GM23338 (cell line): ENCODE measurements at regions not wholly inside any gene's neighbourhood (a gene's known extent, or its start where the extent isn't known, plus 50 kb on each side); places are given as distances from the start of the nearest gene placed in this dataset.

Experiments
- ATAC-seq: fragments of 200-7000 bp; cut with Tn5 transposase; 3 replicates; pipeline ENCODE4 v1.9.1; 2020
- DNase-seq: peaks from one replicate; pipeline ENCODE4 v3.0.0-alpha.2; 2015; ENCODE audit warnings: low spot score
- H2AFZ ChIP-seq: fragments of 200-600 bp; sonication (generic); 2 replicates; pipeline ENCODE4 v1.8.0; 2016; ENCODE audit warnings: antibody characterized with exemption, mild to moderate bottlenecking, moderate library complexity
- H3F3A ChIP-seq: fragments of 200-600 bp; sonication (generic); replicated peaks from 2 replicates; pipeline ENCODE4 v1.8.0; 2017; ENCODE audit warnings: antibody characterized with exemption, mixed run types, low read depth
- H3K27ac ChIP-seq: fragments of 200-600 bp; sonication (generic); 2 replicates; pipeline ENCODE4 v1.6.1; 2016; ENCODE audit warnings: low read depth
- H3K27me3 ChIP-seq: fragments of 200-600 bp; sonication (generic); 2 replicates; pipeline ENCODE4 v1.8.0; 2016; ENCODE audit warnings: mild to moderate bottlenecking, mixed run types, moderate library complexity; ENCODE audit not compliant: insufficient read depth
- H3K36me3 ChIP-seq: fragments of 200-600 bp; sonication (generic); 2 replicates; pipeline ENCODE4 v1.8.0; 2016; ENCODE audit warnings: mild to moderate bottlenecking; ENCODE audit not compliant: insufficient read depth
- H3K4me1 ChIP-seq: fragments of 200-600 bp; sonication (generic); 2 replicates; pipeline ENCODE4 v1.8.0; 2016; ENCODE audit warnings: mild to moderate bottlenecking, moderate library complexity; ENCODE audit not compliant: insufficient read depth
- H3K4me2 ChIP-seq: fragments of 200-600 bp; sonication (generic); 2 replicates; pipeline ENCODE4 v1.7.1; 2017; ENCODE audit warnings: mixed run types
- H3K4me3 ChIP-seq: fragments of 200-600 bp; sonication (generic); 2 replicates; pipeline ENCODE4 v1.6.1; 2016; ENCODE audit warnings: mixed run types
- H3K79me2 ChIP-seq: fragments of 200-600 bp; sonication (generic); replicated peaks from 2 replicates; pipeline ENCODE4 v1.8.0; 2017; ENCODE audit warnings: mild to moderate bottlenecking; ENCODE audit not compliant: insufficient read depth
- H3K9me2 ChIP-seq: fragments of 200-600 bp; sonication (generic); 2 replicates; pipeline ENCODE4 v1.8.0; 2017; ENCODE audit not compliant: insufficient read depth
- H4K20me1 ChIP-seq: fragments of 200-600 bp; sonication (generic); replicated peaks from 2 replicates; pipeline ENCODE4 v1.8.0; 2017; ENCODE audit warnings: mild to moderate bottlenecking; ENCODE audit not compliant: insufficient read depth
- H3K27ac Mint-ChIP-seq: 2 replicates; pipeline ENCODE4 v1.8.0; 2020; ENCODE audit warnings: inconsistent platforms, mild to moderate bottlenecking, moderate library complexity, mixed read lengths
- H3K27me3 Mint-ChIP-seq: 3 replicates; pipeline ENCODE4 v1.8.0; 2022; ENCODE audit warnings: low read depth, mild to moderate bottlenecking, moderate library complexity, mixed read lengths, inconsistent platforms; ENCODE audit not compliant: insufficient read depth, poor library complexity
- H3K36me3 Mint-ChIP-seq: 3 replicates; pipeline ENCODE4 v1.8.0; 2021; ENCODE audit warnings: low read depth, mild to moderate bottlenecking, inconsistent platforms, moderate library complexity, mixed read lengths
- H3K4me1 Mint-ChIP-seq: 3 replicates; pipeline ENCODE4 v1.8.0; 2020; ENCODE audit warnings: mild to moderate bottlenecking, inconsistent platforms, mixed read lengths
- H3K4me3 Mint-ChIP-seq: 3 replicates; pipeline ENCODE4 v1.8.0; 2021; ENCODE audit warnings: moderate library complexity, mild to moderate bottlenecking, inconsistent platforms, mixed read lengths
- H3K9me3 Mint-ChIP-seq: 3 replicates; pipeline ENCODE4 v1.8.0; 2020; ENCODE audit warnings: moderate library complexity, mild to moderate bottlenecking, inconsistent platforms, mixed read lengths
- CREB1 ChIP-seq: fragments of 250-450 bp; sonication (Bioruptor Pico); IDR thresholded peaks from 2 replicates; pipeline ENCODE4 v1.5.0; 2020; ENCODE audit warnings: low read depth, mild to moderate bottlenecking, moderate library complexity
- CTCF ChIP-seq, 2 experiments: fragments of 200-600 bp in 1 of 2; sonication (generic) in 1 of 2; conservative IDR thresholded peaks; 2 replicates each; pipeline versions ENCODE4 v1.5.1 to v1.6.1; 2016 to 2017; ENCODE audit warnings: antibody characterized with exemption in 2 of 2, low read depth in 2 of 2, mild to moderate bottlenecking in 2 of 2, moderate library complexity in 1 of 2
- ETS1 ChIP-seq: IDR thresholded peaks from 2 replicates; pipeline ENCODE4 v1.6.1; 2016; ENCODE audit warnings: antibody characterized with exemption
- EZH2 ChIP-seq: fragments of 200-600 bp; sonication (generic); IDR thresholded peaks from one replicate; pipeline ENCODE4 v1.8.0; 2017; ENCODE audit warnings: antibody characterized with exemption, mild to moderate bottlenecking, low read depth; ENCODE audit not compliant: unreplicated experiment
- EZH2phosphoT487 ChIP-seq: fragments of 200-600 bp; sonication (generic); IDR thresholded peaks from one replicate; pipeline ENCODE4 v1.8.1; 2018; ENCODE audit warnings: antibody characterized with exemption; ENCODE audit not compliant: unreplicated experiment
- JUNB ChIP-seq: IDR thresholded peaks from one replicate; pipeline ENCODE4 v1.6.1; 2016; ENCODE audit warnings: antibody characterized with exemption; ENCODE audit not compliant: unreplicated experiment
- REST ChIP-seq: IDR thresholded peaks from one replicate; pipeline ENCODE4 v1.6.1; 2018; ENCODE audit warnings: antibody characterized with exemption; ENCODE audit not compliant: unreplicated experiment
- ZNF114 ChIP-seq: fragments of 250-450 bp; sonication (Bioruptor Pico); IDR thresholded peaks from 2 replicates; pipeline ENCODE4 v1.5.0; 2020; ENCODE audit warnings: mild to moderate bottlenecking, moderate library complexity
- ZNF462 ChIP-seq: fragments of 250-450 bp; sonication (Bioruptor Pico); IDR thresholded peaks from 2 replicates; pipeline ENCODE4 v1.5.0; 2020; ENCODE audit warnings: mild to moderate bottlenecking, moderate library complexity

- Histone ChIP-seq H3K9me2 (peaks cover 12% of the 10 kb centered on the region; the same call in 1 of the 2 replicates), H2AFZ (no peak overlapping the region), H3K36me3 (peaks cover 3% of the 10 kb centered on the region), H3F3A (no peaks in the 10 kb centered on the region), H3K27me3 (no peaks in the 10 kb centered on the region), H3K27ac (no peak overlapping the region), H3K79me2 (no peaks in the 10 kb centered on the region), H3K4me2 (no peak overlapping the region), H3K4me3 (no peak overlapping the region), H3K4me1 (no peaks in the 10 kb centered on the region), H4K20me1 (no peaks in the 10 kb centered on the region)
- H3K4me3 Mint-ChIP-seq, result no peak overlapping the region
- TF ChIP-seq ETS1, result no peak
- TF ChIP-seq JUNB, result no peak
- TF ChIP-seq ZNF462 (CRISPR knock-in tag), result no peak
- TF ChIP-seq ZNF114 (CRISPR knock-in tag), result no peak
- TF ChIP-seq EZH2, result no peak
- no peak for TF ChIP-seq EZH2phosphoT487
- no peak for TF ChIP-seq REST
- no peak for TF ChIP-seq CTCF (conservative IDR thresholded peaks at IDR 0.05; ENCODE audit: low read depth in 2 of 2)
- no peak for TF ChIP-seq CREB1 (CRISPR knock-in tag)
- no peaks in the 10 kb centered on the region for H3K4me1 Mint-ChIP-seq
- peaks cover 26% of the 10 kb centered on the region for H3K36me3 Mint-ChIP-seq
- no peaks in the 10 kb centered on the region for H3K27me3 Mint-ChIP-seq
- DNase-seq (no peak), ATAC-seq (no peak)
- peaks cover 32% of the 10 kb centered on the region for H3K9me3 Mint-ChIP-seq
- no peak overlapping the region for H3K27ac Mint-ChIP-seq
Observed at GRCh38 chr1:232743999-232744398, 61.2 kb upstream of the MAP10 start.
